GM06990 (cell line): ENCODE measurements at regions not wholly inside any gene's neighbourhood (a gene's known extent, or its start where the extent isn't known, plus 50 kb on each side); places are given as distances from the start of the nearest gene placed in this dataset.

Experiments used
- DNase-seq: peaks from one replicate; pipeline ENCODE4 v3.0.0-alpha.2; 2011; ENCODE audit not compliant: insufficient read length; ENCODE audit errors: extremely low read depth
- H3K27me3 ChIP-seq: replicated peaks from 2 replicates; pipeline ENCODE4 v1.6.0; 2011; ENCODE audit warnings: low read length; ENCODE audit not compliant: control insufficient read depth, insufficient read depth
- H3K36me3 ChIP-seq: 2 replicates; pipeline ENCODE4 v1.5.1; 2011; ENCODE audit warnings: low read length; ENCODE audit not compliant: control insufficient read depth, insufficient read depth
- H3K4me3 ChIP-seq: replicated peaks from 2 replicates; pipeline ENCODE4 v1.5.1; 2011; ENCODE audit warnings: low read depth, mild to moderate bottlenecking, control low read depth, low read length
- CTCF ChIP-seq: IDR thresholded peaks from 2 replicates; pipeline ENCODE4 v1.5.1; 2011; ENCODE audit warnings: low read length, control low read depth, mild to moderate bottlenecking, inconsistent platforms; ENCODE audit not compliant: insufficient read depth, poor library complexity, severe bottlenecking

GRCh38 chr6:170116636-170117035 is 174.2 kb downstream of the DLL1 start:
- no peaks in the 10 kb centered on the region; the same call in 1 of the 2 replicates for H3K27me3 ChIP-seq
- no peak for TF ChIP-seq CTCF
- no peak for DNase-seq
- H3K4me3 ChIP-seq: no peak overlapping the region
- H3K36me3 ChIP-seq: no peaks in the 10 kb centered on the region

- no peaks in the 10 kb centered on the region; the same call in 1 of the 2 replicates for H3K27me3 ChIP-seq
- no peaks in the 10 kb centered on the region for H3K36me3 ChIP-seq
- no peak for TF ChIP-seq CTCF
- no peak overlapping the region for H3K4me3 ChIP-seq
- DNase-seq: no peak
Observed at GRCh38 chr6:170114956-170115855, 175.7 kb downstream of the DLL1 start.

- no peak overlapping the region for H3K4me3 ChIP-seq
- no peaks in the 10 kb centered on the region; the same call in 1 of the 2 replicates for H3K27me3 ChIP-seq
- no peak for DNase-seq
- no peak for TF ChIP-seq CTCF
- H3K36me3 ChIP-seq: no peaks in the 10 kb centered on the region
Observed at GRCh38 chr6:170114187-170114945, 176.5 kb downstream of the DLL1 start.

- DNase-seq: no peak
- H3K27me3 ChIP-seq: no peaks in the 10 kb centered on the region; the same call in 1 of the 2 replicates
Observed at GRCh38 chr6:170113141-170113540, 177.7 kb downstream of the DLL1 start.

GRCh38 chr6:170112583-170112860 is 178.4 kb downstream of the DLL1 start:
- H3K4me3 ChIP-seq: no peak overlapping the region
- no peak for DNase-seq

More at GRCh38 chr6:170113141-170113540, 177.7 kb downstream of the DLL1 start:
- no peaks in the 10 kb centered on the region for H3K36me3 ChIP-seq
- H3K4me3 ChIP-seq: no peak overlapping the region
- no peak for TF ChIP-seq CTCF

More at GRCh38 chr6:170112583-170112860, 178.4 kb downstream of the DLL1 start:
- H3K27me3 ChIP-seq: no peaks in the 10 kb centered on the region; the same call in 1 of the 2 replicates
- no peak for TF ChIP-seq CTCF
- H3K36me3 ChIP-seq: no peaks in the 10 kb centered on the region
